Endothelial cell of umbilical vein (primary cell): ENCODE measurements at regions not wholly inside any gene's neighbourhood (a gene's known extent, or its start where the extent isn't known, plus 50 kb on each side); places are given as distances from the start of the nearest gene placed in this dataset.

Experiments
- BruUV-seq: library from RNA; stranded (reverse); fragments of 400-500 nt; replicated peaks from 2 replicates; lab custom pipeline; 2021; lab: Mats Ljungman, UMichigan
- CTCF ChIA-PET: fragments of 300-600, 350-600 bp; sonication (Branson Sonifier 250); formaldehyde crosslinking; loops from one replicate; lab custom pipeline; 2021; ENCODE audit warnings: antibody characterized with exemption, inconsistent platforms; lab: Charles Lee
- POLR2A ChIA-PET: fragments of 300-600, 350-600 bp; sonication (Branson Sonifier 250); formaldehyde crosslinking; loops from one replicate; lab custom pipeline; 2021; ENCODE audit warnings: antibody characterized with exemption, inconsistent platforms; lab: Charles Lee
- DNase-seq: peaks from one replicate; pipeline ENCODE4 v3.0.0-alpha.2; 2011; ENCODE audit warnings: low read depth, low spot score
- FAIRE-seq: peaks from 2 replicates; lab custom pipeline; 2011; peaks lifted over from hg19 to GRCh38; lab: Jason Lieb, UNC
- H2AFZ ChIP-seq: 2 replicates; pipeline ENCODE4 v1.6.0; 2012; ENCODE audit warnings: low read depth, low read length, control low read depth, inconsistent platforms
- H3K27ac ChIP-seq: 2 replicates; pipeline ENCODE4 v1.5.1; 2011; ENCODE audit warnings: low read depth, mild to moderate bottlenecking, control low read depth, low read length, moderate library complexity; ENCODE audit not compliant: insufficient read depth
- H3K27me3 ChIP-seq, 2 experiments: 2 replicates each; pipeline versions ENCODE4 v1.6.0 to v1.6.1; 2011; ENCODE audit warnings: low read length in 2 of 2, mixed read lengths in 1 of 2; ENCODE audit not compliant: control insufficient read depth in 2 of 2, insufficient read depth in 2 of 2
- H3K36me3 ChIP-seq, 2 experiments: 2 replicates in 1 of 2; 3 replicates in 1 of 2; pipeline ENCODE4 v1.5.1; 2011; ENCODE audit warnings: low read length in 2 of 2, mild to moderate bottlenecking in 1 of 2, moderate library complexity in 1 of 2; ENCODE audit not compliant: control insufficient read depth in 2 of 2, insufficient read depth in 2 of 2; ENCODE audit errors: extremely low read depth in 1 of 2
- H3K4me1 ChIP-seq: 3 replicates; pipeline ENCODE4 v1.5.1; 2011; ENCODE audit warnings: mild to moderate bottlenecking, low read length; ENCODE audit not compliant: control insufficient read depth, insufficient read depth; ENCODE audit errors: extremely low read depth
- H3K4me2 ChIP-seq: 2 replicates; pipeline ENCODE4 v1.6.1; 2011; ENCODE audit warnings: low read length, control low read depth, mixed read lengths; ENCODE audit not compliant: insufficient read depth
- H3K4me3 ChIP-seq, 3 experiments: fragments of 200-600 bp in 1 of 3; sonication (generic), shearing (Covaris generic) in 1 of 3; replicated peaks in 1 of 3; 2 replicates each; pipeline ENCODE4 v1.5.1; 2011 to 2016; ENCODE audit warnings: control low read depth in 3 of 3, low read length in 3 of 3, mild to moderate bottlenecking in 2 of 3, inconsistent platforms in 1 of 3, low read depth in 1 of 3, moderate library complexity in 1 of 3; ENCODE audit not compliant: insufficient read depth in 1 of 3
- H3K79me2 ChIP-seq: 2 replicates; pipeline ENCODE4 v1.6.0; 2012; ENCODE audit warnings: low read length, inconsistent platforms; ENCODE audit not compliant: control insufficient read depth, insufficient read depth
- H3K9ac ChIP-seq: replicated peaks from 2 replicates; pipeline ENCODE3; 2011; ENCODE audit warnings: low read length, control low read depth; ENCODE audit not compliant: insufficient read depth; ENCODE audit errors: extremely low read depth
- H3K9me1 ChIP-seq: replicated peaks from 3 replicates; pipeline ENCODE4 v1.6.0; 2011; ENCODE audit warnings: mild to moderate bottlenecking, low read length; ENCODE audit not compliant: control insufficient read depth, insufficient read depth; ENCODE audit errors: extremely low read depth
- H3K9me3 ChIP-seq: replicated peaks from 2 replicates; pipeline ENCODE4 v1.5.1; 2012; ENCODE audit warnings: low read length, inconsistent platforms; ENCODE audit not compliant: control insufficient read depth, insufficient read depth
- H4K20me1 ChIP-seq: replicated peaks from 2 replicates; pipeline ENCODE3; 2011; ENCODE audit warnings: mild to moderate bottlenecking, low read length; ENCODE audit not compliant: control insufficient read depth, insufficient read depth; ENCODE audit errors: extremely low read depth
- CTCF ChIP-seq, 2 donors: IDR thresholded peaks; 1 replicate in 1 of 2; 2 replicates in 1 of 2; pipeline ENCODE4 v1.5.1; 2011; ENCODE audit warnings: low read length in 2 of 2, mild to moderate bottlenecking in 2 of 2, moderate library complexity in 2 of 2, control low read depth in 1 of 2, inconsistent platforms in 1 of 2, low read depth in 1 of 2; ENCODE audit not compliant: insufficient read depth in 1 of 2; ENCODE audit errors: extremely low read depth in 1 of 2
- EZH2 ChIP-seq: IDR thresholded peaks from 2 replicates; pipeline ENCODE4 v1.6.1; 2012; ENCODE audit warnings: borderline replicate concordance, low read depth, mild to moderate bottlenecking, moderate library complexity, low read length, inconsistent platforms; ENCODE audit not compliant: severe bottlenecking
- FOS ChIP-seq: IDR thresholded peaks from 2 replicates; pipeline ENCODE4 v1.6.1; 2011; ENCODE audit warnings: mild to moderate bottlenecking, low read length, moderate library complexity, borderline replicate concordance; ENCODE audit not compliant: insufficient read depth
- GATA2 ChIP-seq: IDR thresholded peaks from 2 replicates; pipeline ENCODE4 v1.7.0; 2011; ENCODE audit warnings: low read depth, mild to moderate bottlenecking, moderate library complexity, mixed read lengths, low read length; ENCODE audit not compliant: insufficient read length, insufficient read depth
- JUN ChIP-seq: IDR thresholded peaks from 2 replicates; pipeline ENCODE4 v1.6.1; 2011; ENCODE audit warnings: borderline replicate concordance, low read depth; ENCODE audit not compliant: insufficient read length, insufficient read depth
- MAX ChIP-seq: IDR thresholded peaks from 2 replicates; pipeline ENCODE4 v1.6.1; 2011; ENCODE audit not compliant: insufficient read depth, insufficient read length
- MYC ChIP-seq: IDR thresholded peaks from one replicate; pipeline ENCODE4 v1.6.1; 2011; ENCODE audit warnings: mild to moderate bottlenecking, low read depth, low read length
- POLR2A ChIP-seq: IDR thresholded peaks from 2 replicates; pipeline ENCODE4 v1.6.1; 2012; ENCODE audit warnings: low read depth, mild to moderate bottlenecking, control low read depth, low read length
- POLR2AphosphoS5 ChIP-seq: IDR thresholded peaks from 2 replicates; pipeline ENCODE4 v1.6.1; 2012; ENCODE audit warnings: low read depth, mild to moderate bottlenecking, control low read depth, low read length, moderate library complexity; ENCODE audit not compliant: insufficient read depth
- dilution Hi-C: fragments of 300-500 bp; cut with MboI; formaldehyde crosslinking; loops from one replicate; pipeline ENCODE4 v1.15.0; 2019; ENCODE audit warnings: low sequenced_read_pairs; ENCODE audit not compliant: extremely low pct_ligation_motif_present
- intact Hi-C: fragments of 100-400 bp; cut with micrococcal nuclease; formaldehyde crosslinking; loops from one replicate; pipeline ENCODE4 v1.10.0; 2022

GRCh38 chr7:51539840-51540239, 223.2 kb upstream of the COBL start:
- no peak for TF ChIP-seq CTCF (IDR thresholded peaks at IDR 0.05; ENCODE audit: extremely low read depth in 1 of 2, insufficient read depth in 1 of 2, low read depth in 1 of 2, low read length in 2 of 2)
- no peak for TF ChIP-seq FOS
- TF ChIP-seq GATA2: no peak
- no peak for TF ChIP-seq POLR2AphosphoS5
- no peak for TF ChIP-seq POLR2A
- no peak for TF ChIP-seq JUN
- no peak for TF ChIP-seq MAX
- TF ChIP-seq EZH2: no peak
- TF ChIP-seq MYC: no peak
- H3K27me3 ChIP-seq: no peaks in the 10 kb centered on the region
- intact Hi-C loops (no loop called here), dilution Hi-C loops (no loop called here)
- H3K9ac ChIP-seq: no peak overlapping the region
- ChIA-PET POLR2A (interaction anchor here (0.6 kb wide), 1 partner anchor 13 kb away, joined by 4 read pairs; no protein-coding TSS in a partner anchor), CTCF (interaction anchor here (0.6 kb wide), 1 partner anchor 129 kb away, joined by 5 read pairs; no protein-coding TSS in a partner anchor)
- DNase-seq (no peak), FAIRE-seq (no peak)
- H4K20me1 ChIP-seq: no peaks in the 10 kb centered on the region
- no peaks in the 10 kb centered on the region for H3K36me3 ChIP-seq
- no peak overlapping the region for H3K27ac ChIP-seq
- no peak overlapping the region for H3K4me3 ChIP-seq
- H3K4me1 ChIP-seq: no peaks in the 10 kb centered on the region
- no peak overlapping the region for H2AFZ ChIP-seq
- H3K9me3 ChIP-seq: peaks cover 5% of the 10 kb centered on the region
- no peaks in the 10 kb centered on the region for H3K79me2 ChIP-seq
- no peaks in the 10 kb centered on the region for H3K9me1 ChIP-seq
- H3K4me2 ChIP-seq: no peak overlapping the region
- BruUV-seq: no TSS peak
